OCI-LY1 (cell line): ENCODE measurements at regions not wholly inside any gene's neighbourhood (a gene's known extent, or its start where the extent isn't known, plus 50 kb on each side); places are given as distances from the start of the nearest gene placed in this dataset.

ENCODE experiments used
- H2AFZ ChIP-seq: fragments of 200-600 bp; sonication (generic), shearing (Covaris generic); 2 replicates; pipeline ENCODE4 v1.6.0; 2014; ENCODE audit warnings: antibody characterized with exemption, mild to moderate bottlenecking, low read length
- H3F3A ChIP-seq: fragments of 200-600 bp; sonication (generic), shearing (Covaris generic); 2 replicates; pipeline ENCODE4 v1.6.0; 2014; ENCODE audit warnings: mild to moderate bottlenecking, antibody characterized with exemption, low read length, moderate library complexity; ENCODE audit not compliant: insufficient read depth
- H3K27ac ChIP-seq: fragments of 200-600 bp; sonication (generic); 2 replicates; pipeline ENCODE4 v1.5.1; 2014; ENCODE audit warnings: low read length, mixed run types, mild to moderate bottlenecking, low read depth; ENCODE audit not compliant: poor library complexity, severe bottlenecking
- H3K27me3 ChIP-seq: fragments of 200-600 bp; sonication (generic); 2 replicates; pipeline ENCODE4 v1.6.0; 2014; ENCODE audit warnings: antibody characterized with exemption, mild to moderate bottlenecking, low read length, moderate library complexity; ENCODE audit not compliant: insufficient read depth
- H3K36me3 ChIP-seq: fragments of 200-600 bp; sonication (generic); 2 replicates; pipeline ENCODE4 v1.6.1; 2014; ENCODE audit warnings: mild to moderate bottlenecking, antibody characterized with exemption, low read length, moderate library complexity, mixed read lengths; ENCODE audit not compliant: insufficient read depth
- H3K4me1 ChIP-seq: fragments of 200-600 bp; sonication (generic); 2 replicates; pipeline ENCODE4 v1.5.1; 2014; ENCODE audit warnings: mild to moderate bottlenecking, low read length, moderate library complexity; ENCODE audit not compliant: insufficient read depth, severe bottlenecking
- H3K4me2 ChIP-seq: fragments of 200-600 bp; sonication (generic), shearing (Covaris generic); 2 replicates; pipeline ENCODE4 v1.6.1; 2014; ENCODE audit warnings: low read length
- H3K4me3 ChIP-seq: fragments of 200-600 bp; sonication (generic); 2 replicates; pipeline ENCODE4 v1.5.1; 2014; ENCODE audit warnings: low read length, low read depth, mild to moderate bottlenecking, mixed read lengths; ENCODE audit not compliant: poor library complexity, severe bottlenecking
- H3K79me2 ChIP-seq: fragments of 200-600 bp; shearing (Covaris generic); 2 replicates; pipeline ENCODE4 v1.6.1; 2016; ENCODE audit warnings: mixed run types, low read length, mixed read lengths; ENCODE audit not compliant: insufficient read depth
- H3K9ac ChIP-seq: fragments of 200-600 bp; sonication (generic), shearing (Covaris generic); 2 replicates; pipeline ENCODE4 v1.6.1; 2014; ENCODE audit warnings: mild to moderate bottlenecking, low read length, mixed read lengths
- H3K9me2 ChIP-seq: fragments of 200-600 bp; sonication (generic), shearing (Covaris generic); 2 replicates; pipeline ENCODE4 v1.6.1; 2014; ENCODE audit warnings: low read depth, mild to moderate bottlenecking, low read length, mixed read lengths
- H3K9me3 ChIP-seq: fragments of 200-600 bp; shearing (Covaris generic); 2 replicates; pipeline ENCODE4 v1.6.1; 2014; ENCODE audit warnings: low read length, mixed read lengths
- H4K20me1 ChIP-seq: fragments of 200-600 bp; sonication (generic), shearing (Covaris generic); 2 replicates; pipeline ENCODE4 v1.6.0; 2016; ENCODE audit warnings: mild to moderate bottlenecking, low read length; ENCODE audit not compliant: insufficient read depth
- CTCF ChIP-seq: fragments of 200-600 bp; sonication (generic), shearing (Covaris generic); IDR thresholded peaks from 2 replicates; pipeline ENCODE4 v1.5.1; 2017; ENCODE audit warnings: mild to moderate bottlenecking, antibody characterized with exemption, low read length, moderate library complexity, mixed read lengths
- EZH2 ChIP-seq: fragments of 200-600 bp; sonication (generic), shearing (Covaris generic); IDR thresholded peaks from 2 replicates; pipeline ENCODE4 v1.8.0; 2017; ENCODE audit warnings: borderline replicate concordance, mixed run types, mild to moderate bottlenecking, antibody characterized with exemption, low read length, moderate library complexity, mixed read lengths

- Histone ChIP-seq H4K20me1 (no peaks in the 10 kb centered on the region), H2AFZ (no peak overlapping the region), H3K4me2 (no peak overlapping the region), H3K27me3 (peaks cover 3% of the 10 kb centered on the region; the same call in 1 of the 2 replicates), H3K9ac (no peak overlapping the region), H3K27ac (no peak overlapping the region), H3K4me3 (no peak overlapping the region), H3K79me2 (no peaks in the 10 kb centered on the region), H3F3A (no peaks in the 10 kb centered on the region), H3K9me2 (no peaks in the 10 kb centered on the region), H3K36me3 (no peaks in the 10 kb centered on the region), H3K4me1 (no peaks in the 10 kb centered on the region), H3K9me3 (no peaks in the 10 kb centered on the region)
- TF ChIP-seq EZH2 (no peak), CTCF (peak; percentile 21; the same call in 1 of the 2 replicates)
Observed at GRCh38 chr20:23200914-23201313, 114.8 kb upstream of the CD93 start.

GRCh38 chr20:23200413-23200812 is 114.3 kb upstream of the CD93 start:
- peaks cover 3% of the 10 kb centered on the region; the same call in 1 of the 2 replicates for H3K27me3 ChIP-seq
- no peaks in the 10 kb centered on the region for H3K9me3 ChIP-seq
- H4K20me1 ChIP-seq = no peaks in the 10 kb centered on the region
- no peak overlapping the region for H3K4me2 ChIP-seq
- no peaks in the 10 kb centered on the region for H3K9me2 ChIP-seq
- no peak overlapping the region for H3K9ac ChIP-seq
- no peaks in the 10 kb centered on the region for H3K4me1 ChIP-seq
- no peaks in the 10 kb centered on the region for H3K79me2 ChIP-seq
- no peak overlapping the region for H3K27ac ChIP-seq
- H3K36me3 ChIP-seq = no peaks in the 10 kb centered on the region
- H3F3A ChIP-seq = no peaks in the 10 kb centered on the region
- TF ChIP-seq CTCF = no peak
- TF ChIP-seq EZH2 = no peak
- H2AFZ ChIP-seq = no peak overlapping the region
- no peak overlapping the region for H3K4me3 ChIP-seq

GRCh38 chr20:23199356-23199755 is 113.2 kb upstream of the CD93 start:
- H3K4me2 ChIP-seq = no peak overlapping the region
- no peaks in the 10 kb centered on the region for H4K20me1 ChIP-seq
- no peaks in the 10 kb centered on the region for H3K4me1 ChIP-seq
- no peak overlapping the region for H2AFZ ChIP-seq
- no peak overlapping the region for H3K9ac ChIP-seq
- no peaks in the 10 kb centered on the region for H3K36me3 ChIP-seq
- H3K4me3 ChIP-seq = no peak overlapping the region
- H3K9me3 ChIP-seq = no peaks in the 10 kb centered on the region
- H3K27ac ChIP-seq = no peak overlapping the region
- peaks cover 3% of the 10 kb centered on the region; the same call in 1 of the 2 replicates for H3K27me3 ChIP-seq
- H3K9me2 ChIP-seq = no peaks in the 10 kb centered on the region
- H3F3A ChIP-seq = no peaks in the 10 kb centered on the region
- no peaks in the 10 kb centered on the region for H3K79me2 ChIP-seq
- TF ChIP-seq CTCF = no peak
- no peak for TF ChIP-seq EZH2
